Loucy (cell line): ENCODE measurements at regions not wholly inside any gene's neighbourhood (a gene's known extent, or its start where the extent isn't known, plus 50 kb on each side); places are given as distances from the start of the nearest gene placed in this dataset.

Experiments
- H2AFZ ChIP-seq: fragments of 200-600 bp; sonication (generic); 2 replicates; pipeline ENCODE4 v1.6.0; 2016; ENCODE audit warnings: antibody characterized with exemption, mild to moderate bottlenecking, low read length, moderate library complexity
- H3F3A ChIP-seq: fragments of 200-600 bp; 2 replicates; pipeline ENCODE4 v1.6.0; 2016; ENCODE audit warnings: antibody characterized with exemption, low read depth, mild to moderate bottlenecking
- H3K27me3 ChIP-seq: fragments of 200-600 bp; sonication (generic); 2 replicates; pipeline ENCODE4 v1.6.1; 2014; ENCODE audit warnings: low read length, mild to moderate bottlenecking; ENCODE audit not compliant: insufficient read depth, poor library complexity, severe bottlenecking
- H3K36me3 ChIP-seq: fragments of 200-600 bp; sonication (generic); 2 replicates; pipeline ENCODE4 v1.6.1; 2016; ENCODE audit warnings: low read length; ENCODE audit not compliant: insufficient read depth
- H3K4me1 ChIP-seq: fragments of 200-600 bp; sonication (generic); 2 replicates; pipeline ENCODE4 v1.5.1; 2014; ENCODE audit warnings: low read length, mild to moderate bottlenecking; ENCODE audit not compliant: insufficient read depth, poor library complexity, severe bottlenecking
- H3K4me2 ChIP-seq: fragments of 200-600 bp; sonication (generic); 2 replicates; pipeline ENCODE4 v1.6.0; 2014; ENCODE audit warnings: antibody characterized with exemption, low read length, low read depth, mild to moderate bottlenecking; ENCODE audit not compliant: poor library complexity, severe bottlenecking
- H3K4me3 ChIP-seq: fragments of 200-600 bp; sonication (generic); 2 replicates; pipeline ENCODE4 v1.5.1; 2014; ENCODE audit warnings: low read length, mild to moderate bottlenecking, mixed read lengths; ENCODE audit not compliant: poor library complexity, severe bottlenecking
- H3K79me2 ChIP-seq: fragments of 200-600 bp; sonication (generic); 2 replicates; pipeline ENCODE4 v1.6.1; 2014; ENCODE audit warnings: low read length; ENCODE audit not compliant: insufficient read depth
- H3K9ac ChIP-seq: fragments of 200-600 bp; sonication (generic); 2 replicates; pipeline ENCODE4 v1.6.0; 2014; ENCODE audit warnings: mild to moderate bottlenecking, low read depth, low read length, moderate library complexity; ENCODE audit not compliant: poor library complexity, severe bottlenecking
- H3K9me2 ChIP-seq: fragments of 200-600 bp; sonication (generic); replicated peaks from 2 replicates; pipeline ENCODE4 v1.6.1; 2016; ENCODE audit warnings: low read depth, low read length, mixed read lengths
- H3K9me3 ChIP-seq: fragments of 200-600 bp; sonication (generic); 2 replicates; pipeline ENCODE4 v1.6.1; 2014; ENCODE audit warnings: mild to moderate bottlenecking, antibody characterized with exemption, low read length, low read depth; ENCODE audit not compliant: insufficient read depth
- H4K20me1 ChIP-seq: fragments of 200-600 bp; sonication (generic); 2 replicates; pipeline ENCODE4 v1.6.0; 2014; ENCODE audit warnings: antibody characterized with exemption, low read length, mild to moderate bottlenecking; ENCODE audit not compliant: insufficient read depth, poor library complexity, severe bottlenecking
- EZH2phosphoT487 ChIP-seq: fragments of 200-600 bp; IDR thresholded peaks from 2 replicates; pipeline ENCODE4 v1.6.1; 2018; ENCODE audit warnings: antibody characterized with exemption, mild to moderate bottlenecking, moderate library complexity, borderline replicate concordance
- TF ChIP-seq, protein P1 (sequence below): fragments of 200-600 bp; sonication (generic); conservative IDR thresholded peaks from 2 replicates; pipeline ENCODE4 v1.5.1; 2014; ENCODE audit warnings: mild to moderate bottlenecking, antibody characterized with exemption, low read length

DNA sequence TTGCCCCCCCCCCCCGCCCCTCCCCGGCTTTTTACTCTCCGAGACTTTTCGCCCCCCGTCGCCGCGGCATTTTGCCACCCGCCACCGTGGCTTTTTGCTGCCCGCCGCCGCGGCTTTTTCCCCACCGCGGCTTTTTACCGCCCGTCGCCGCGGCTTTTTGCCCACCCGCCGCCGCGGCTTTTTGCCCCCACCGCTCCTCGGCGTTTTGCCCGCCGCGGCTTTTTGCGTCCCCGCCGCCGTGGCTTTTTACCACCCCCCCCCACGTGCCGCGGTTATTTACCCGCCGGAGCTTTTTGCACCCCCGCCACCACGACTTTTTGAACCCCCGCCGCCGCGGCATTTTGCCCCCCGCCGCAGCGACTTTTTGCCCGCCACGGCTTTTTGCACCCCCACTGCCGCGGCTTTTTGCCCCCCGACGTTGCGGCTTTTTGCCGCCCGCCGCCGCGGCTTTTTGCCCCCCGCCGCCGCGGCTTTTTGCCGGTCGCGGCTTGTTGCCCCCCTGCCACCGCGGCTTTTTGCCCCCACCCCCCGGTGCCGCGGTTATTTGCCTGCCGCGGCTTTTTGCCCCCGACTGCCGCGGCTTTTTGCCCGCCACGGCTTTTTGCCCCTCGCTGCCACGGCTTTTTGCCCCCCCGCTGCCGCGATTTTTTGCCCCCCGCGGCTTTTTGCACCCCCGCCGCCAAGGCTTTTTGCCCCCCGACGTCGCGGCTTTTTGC lies 461.1 kb downstream of the ZNF33B start:
- Histone ChIP-seq H4K20me1 (no peaks in the 10 kb centered on the region), H3K9me2 (no peaks in the 10 kb centered on the region), H3K4me2 (no peak overlapping the region), H3K79me2 (no peaks in the 10 kb centered on the region), H3K9me3 (no peaks in the 10 kb centered on the region), H3K4me1 (no peaks in the 10 kb centered on the region), H3K4me3 (no peak overlapping the region), H2AFZ (no peak overlapping the region), H3K27me3 (no peaks in the 10 kb centered on the region), H3K9ac (no peak overlapping the region), H3K36me3 (no peaks in the 10 kb centered on the region), H3F3A (no peaks in the 10 kb centered on the region)
- no peak for TF ChIP-seq EZH2phosphoT487
- TF ChIP-seq, protein P1, sequence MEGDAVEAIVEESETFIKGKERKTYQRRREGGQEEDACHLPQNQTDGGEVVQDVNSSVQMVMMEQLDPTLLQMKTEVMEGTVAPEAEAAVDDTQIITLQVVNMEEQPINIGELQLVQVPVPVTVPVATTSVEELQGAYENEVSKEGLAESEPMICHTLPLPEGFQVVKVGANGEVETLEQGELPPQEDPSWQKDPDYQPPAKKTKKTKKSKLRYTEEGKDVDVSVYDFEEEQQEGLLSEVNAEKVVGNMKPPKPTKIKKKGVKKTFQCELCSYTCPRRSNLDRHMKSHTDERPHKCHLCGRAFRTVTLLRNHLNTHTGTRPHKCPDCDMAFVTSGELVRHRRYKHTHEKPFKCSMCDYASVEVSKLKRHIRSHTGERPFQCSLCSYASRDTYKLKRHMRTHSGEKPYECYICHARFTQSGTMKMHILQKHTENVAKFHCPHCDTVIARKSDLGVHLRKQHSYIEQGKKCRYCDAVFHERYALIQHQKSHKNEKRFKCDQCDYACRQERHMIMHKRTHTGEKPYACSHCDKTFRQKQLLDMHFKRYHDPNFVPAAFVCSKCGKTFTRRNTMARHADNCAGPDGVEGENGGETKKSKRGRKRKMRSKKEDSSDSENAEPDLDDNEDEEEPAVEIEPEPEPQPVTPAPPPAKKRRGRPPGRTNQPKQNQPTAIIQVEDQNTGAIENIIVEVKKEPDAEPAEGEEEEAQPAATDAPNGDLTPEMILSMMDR: no peak

GRCh38 chr10:42150428-42151061 lies 487.8 kb downstream of the ZNF33B start:
- Histone ChIP-seq H3K4me3 (no peak overlapping the region), H3K9ac (no peak overlapping the region), H3F3A (no peaks in the 10 kb centered on the region), H3K4me1 (no peaks in the 10 kb centered on the region), H3K9me2 (no peaks in the 10 kb centered on the region), H3K36me3 (no peaks in the 10 kb centered on the region), H3K9me3 (no peaks in the 10 kb centered on the region), H3K27me3 (no peaks in the 10 kb centered on the region), H4K20me1 (no peaks in the 10 kb centered on the region), H3K79me2 (no peaks in the 10 kb centered on the region), H3K4me2 (no peak overlapping the region), H2AFZ (no peak overlapping the region)
- no peak for TF ChIP-seq EZH2phosphoT487
- TF ChIP-seq, protein P1: no peak

- H3K4me2 ChIP-seq: no peak overlapping the region
- no peak overlapping the region for H3K9ac ChIP-seq
- no peaks in the 10 kb centered on the region for H3K4me1 ChIP-seq
- H3K9me3 ChIP-seq: no peaks in the 10 kb centered on the region
- no peaks in the 10 kb centered on the region for H3K9me2 ChIP-seq
- H2AFZ ChIP-seq: no peak overlapping the region
- TF ChIP-seq, protein P1: no peak
- no peak for TF ChIP-seq EZH2phosphoT487
- no peak overlapping the region for H3K4me3 ChIP-seq
- H3K36me3 ChIP-seq: no peaks in the 10 kb centered on the region
- no peaks in the 10 kb centered on the region for H4K20me1 ChIP-seq
- H3K27me3 ChIP-seq: no peaks in the 10 kb centered on the region
- H3K79me2 ChIP-seq: no peaks in the 10 kb centered on the region
- H3F3A ChIP-seq: no peaks in the 10 kb centered on the region
Observed at GRCh38 chr10:42149722-42150427, 488.5 kb downstream of the ZNF33B start.
